Activated naive CD4-positive, alpha-beta T cell treated with anti-CD3 and anti-CD28 coated beads, Interleukin-2, amount 50 U/mL, for 72 hours (primary cell): ENCODE measurements at regions not wholly inside any gene's neighbourhood (a gene's known extent, or its start where the extent isn't known, plus 50 kb on each side); places are given as distances from the start of the nearest gene placed in this dataset.
A peak's percentile ranks its signal among the peaks of the same experiment; 100 is the strongest.

Experiments used
- ATAC-seq, 2 donors: fragments of 150-1000 bp; cut with Tn5 transposase; 2 replicates each; pipeline ENCODE4 v1.10.0; 2021; ENCODE audit warnings: mild to moderate bottlenecking in 2 of 2, moderate library complexity in 2 of 2
- DNase-seq, 2 donors: peaks; one replicate each; pipeline ENCODE4 v3.0.0; 2021 to 2022; ENCODE audit warnings: low spot score in 2 of 2
- H3K27ac Mint-ChIP-seq, 2 donors: one replicate each; pipeline ENCODE4 v1.8.0; 2022; ENCODE audit warnings: mild to moderate bottlenecking in 2 of 2, mixed read lengths in 2 of 2
- H3K36me3 Mint-ChIP-seq, 2 donors: one replicate each; pipeline ENCODE4 v1.8.0; 2022; ENCODE audit warnings: mixed read lengths in 2 of 2
- H3K9me3 Mint-ChIP-seq, 2 donors: one replicate each; pipeline ENCODE4 v1.8.0; 2022; ENCODE audit warnings: mixed read lengths in 2 of 2

DNA sequence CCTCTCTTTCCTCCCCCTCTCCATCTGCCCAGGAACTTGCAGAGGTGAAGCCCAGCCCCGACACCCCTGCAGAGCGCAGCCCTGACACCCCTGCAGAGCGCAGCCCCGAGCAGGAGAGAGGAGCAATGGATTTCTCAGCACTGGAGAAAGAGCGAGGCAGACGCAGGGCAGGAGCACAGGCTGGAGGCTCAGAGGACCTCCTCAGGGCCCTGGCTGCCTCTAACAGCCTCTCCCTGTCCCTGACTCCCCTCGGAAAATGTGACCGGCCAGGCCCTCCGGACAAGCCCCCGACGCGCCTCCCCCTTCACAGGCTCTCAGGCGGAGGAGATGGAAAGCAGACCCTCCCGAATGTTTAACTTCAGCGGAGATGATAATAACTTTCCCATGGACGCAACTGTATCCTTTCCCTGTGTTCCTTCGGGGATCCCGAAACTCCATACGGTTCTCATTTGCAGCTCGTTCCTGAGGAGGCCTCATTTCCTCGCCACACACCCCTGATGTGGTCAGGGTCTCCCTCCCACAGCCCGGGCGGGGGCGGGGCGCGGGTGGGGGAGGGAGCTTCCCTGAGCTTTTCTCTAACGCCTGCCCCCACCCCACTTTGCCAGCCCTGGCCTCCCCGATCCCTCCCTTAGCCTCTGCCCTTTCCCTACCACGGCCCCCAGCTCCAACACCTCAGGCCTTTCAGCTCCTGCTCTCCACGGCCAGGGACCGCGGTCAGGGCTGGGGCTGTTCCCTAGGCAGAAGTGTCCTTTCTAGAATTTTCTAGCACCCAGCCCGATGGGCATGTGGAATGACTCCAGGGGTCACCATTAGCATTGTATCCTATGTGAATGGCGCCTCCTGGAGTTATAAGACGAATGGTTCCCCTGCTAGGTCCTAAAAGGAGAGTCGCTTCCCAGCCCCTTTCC, 201.1 kb upstream of the BCOR start:
- ATAC-seq = no peak
- no peak for DNase-seq
- Mint-ChIP-seq H3K36me3 (no peaks in the 10 kb centered on the region), H3K27ac (no peak overlapping the region), H3K9me3 (peaks cover 0 to 4% of the 10 kb centered on the region in 2 donors)

DNA sequence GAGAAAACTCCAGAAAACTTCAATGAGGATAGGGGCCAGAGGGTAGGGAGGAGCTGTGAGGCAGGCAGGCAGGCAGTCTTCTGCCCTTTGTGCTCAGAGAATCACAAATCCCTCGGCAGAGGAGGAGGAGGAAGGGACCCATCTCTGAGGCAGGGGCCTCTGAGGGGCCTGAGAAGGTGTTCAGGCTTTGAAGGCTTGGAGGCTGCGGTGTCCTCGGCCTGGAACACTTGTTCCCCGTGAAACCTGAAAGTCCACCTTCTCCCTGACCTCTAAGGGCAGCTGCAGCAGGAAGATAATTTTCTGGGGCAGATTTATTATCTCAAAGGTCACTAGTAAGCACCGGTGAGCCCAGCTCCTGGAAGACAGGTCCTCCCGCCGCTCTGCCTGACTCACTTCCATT, 200.3 kb upstream of the BCOR start:
- Mint-ChIP-seq H3K27ac (no peak overlapping the region), H3K9me3 (peaks cover 0 to under 1% of the 10 kb centered on the region in 2 donors), H3K36me3 (no peaks in the 10 kb centered on the region)
- DNase-seq (no peak), ATAC-seq (no peak)

GRCh38 chrX:40291553-40291952, 193.8 kb upstream of the BCOR start:
- ATAC-seq = no peak
- H3K9me3 Mint-ChIP-seq = peaks cover 3 to 4% of the 10 kb centered on the region in 2 donors
- H3K27ac Mint-ChIP-seq = no peak overlapping the region
- H3K36me3 Mint-ChIP-seq = peaks cover 6 to 7% of the 10 kb centered on the region in 2 donors
- no peak for DNase-seq

DNA sequence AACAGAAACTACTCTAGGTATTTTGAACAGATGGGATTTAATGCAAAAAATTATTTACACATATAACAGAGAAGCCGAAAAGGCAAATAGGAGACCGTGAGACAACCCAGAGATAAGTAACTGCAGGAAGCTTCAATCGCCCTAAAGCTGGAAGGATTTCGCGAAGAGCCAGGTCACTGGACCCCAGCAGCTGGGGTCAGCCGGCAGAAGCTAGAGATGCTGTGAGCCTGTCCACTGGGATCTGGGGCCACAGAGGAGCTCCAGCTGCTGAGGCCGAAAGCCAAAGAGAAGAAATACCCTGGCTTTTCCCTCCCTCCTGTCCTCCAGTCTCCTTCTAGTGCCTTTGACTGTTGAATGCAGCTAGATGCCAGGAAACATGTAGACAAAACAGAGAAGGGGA, 192.8 kb upstream of the BCOR start:
- no peak for ATAC-seq
- Mint-ChIP-seq H3K36me3 (peaks cover 6 to 7% of the 10 kb centered on the region in 2 donors), H3K27ac (no peak overlapping the region), H3K9me3 (peaks cover 3 to 8% of the 10 kb centered on the region in 2 donors)
- DNase-seq = no peak

DNA sequence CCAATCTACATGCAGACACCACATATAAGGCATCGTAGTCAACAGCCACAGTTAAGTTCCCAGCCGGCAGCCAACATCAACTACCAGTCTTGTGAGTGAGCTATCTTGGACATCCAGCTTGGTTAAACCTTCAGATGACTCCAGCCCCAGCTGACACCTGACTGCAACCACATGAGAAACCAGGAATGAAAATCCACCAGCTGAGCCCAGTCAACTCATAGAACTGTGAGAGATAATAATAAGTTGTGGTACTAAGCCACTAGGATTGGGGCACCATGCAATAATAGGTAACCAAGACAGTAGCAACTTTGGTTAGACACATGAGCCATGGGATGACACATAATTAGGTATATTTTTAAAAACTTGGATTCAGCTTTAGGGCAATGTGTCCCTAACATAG, 188.1 kb upstream of the BCOR start:
- Mint-ChIP-seq H3K36me3 (peaks cover 12% of the 10 kb centered on the region in 2 donors), H3K9me3 (peaks cover 7 to 14% of the 10 kb centered on the region in 2 donors), H3K27ac (no peak overlapping the region)
- no peak for DNase-seq
- ATAC-seq = peak in 1 of 2 donors; percentile 16

GRCh38 chrX:40284852-40285251, 187.1 kb upstream of the BCOR start:
- H3K36me3 Mint-ChIP-seq = peaks cover 6 to 12% of the 10 kb centered on the region in 2 donors
- peaks cover 3 to 9% of the 10 kb centered on the region in 2 donors for H3K9me3 Mint-ChIP-seq
- no peak for DNase-seq
- no peak for ATAC-seq
- H3K27ac Mint-ChIP-seq = no peak overlapping the region

DNA sequence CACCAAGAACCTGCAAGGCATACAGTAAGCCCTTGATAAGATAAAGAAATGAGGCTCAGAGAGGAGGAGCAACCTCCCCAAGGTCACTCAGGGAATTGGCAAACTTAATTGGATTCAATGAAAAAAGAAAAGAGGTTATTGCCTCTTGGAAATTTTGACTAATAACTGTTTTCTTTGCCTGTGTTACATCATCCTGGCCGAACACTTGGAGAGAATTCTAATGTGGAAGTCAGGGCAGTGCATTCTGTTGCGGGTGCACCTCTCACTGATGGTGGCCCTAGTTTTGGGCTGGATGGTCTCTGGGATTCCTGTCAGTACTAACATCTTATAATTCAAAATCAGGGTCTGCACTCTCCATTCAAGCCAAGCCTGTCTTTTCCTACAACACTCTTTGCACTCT, 186.2 kb upstream of the BCOR start:
- Mint-ChIP-seq H3K36me3 (peaks cover 5 to 12% of the 10 kb centered on the region in 2 donors), H3K27ac (no peak overlapping the region), H3K9me3 (peaks cover 3 to 9% of the 10 kb centered on the region in 2 donors)
- ATAC-seq (no peak), DNase-seq (no peak)

DNA sequence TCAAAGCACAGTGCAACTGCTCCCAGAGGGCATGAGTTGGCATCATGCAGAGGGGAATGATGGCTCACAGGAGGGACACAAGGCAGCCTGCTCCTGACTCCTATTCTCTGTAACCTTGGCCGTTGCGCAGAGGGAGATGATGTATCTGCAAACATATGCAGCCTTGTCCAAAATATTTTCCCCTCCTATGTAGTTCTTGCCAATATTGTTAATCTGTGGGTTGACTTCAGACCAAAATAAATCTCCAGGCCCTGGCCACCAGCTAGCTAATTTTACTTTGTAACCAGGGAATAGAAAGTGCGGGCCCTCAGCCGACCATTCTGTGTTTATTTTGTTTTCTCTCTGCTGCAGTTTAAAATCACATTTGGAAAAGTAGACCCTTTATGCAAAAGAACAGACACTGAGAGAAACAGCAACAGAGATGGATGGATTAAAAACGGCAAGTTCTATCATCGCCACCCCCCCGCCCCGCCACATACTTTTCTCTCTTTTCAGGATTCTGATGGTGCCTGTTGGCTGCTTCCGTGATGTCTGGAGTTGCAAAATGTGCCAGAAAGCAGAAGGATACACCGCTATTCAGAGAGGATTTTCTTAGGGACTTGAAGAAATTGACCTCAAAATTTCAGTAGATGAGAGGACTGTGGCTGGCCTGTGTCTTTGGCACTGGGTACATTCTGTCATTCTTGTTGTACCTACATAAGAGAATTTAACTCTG, 185.3 kb upstream of the BCOR start:
- peaks cover 3 to 9% of the 10 kb centered on the region in 2 donors for H3K9me3 Mint-ChIP-seq
- no peak overlapping the region for H3K27ac Mint-ChIP-seq
- H3K36me3 Mint-ChIP-seq = peaks cover 5 to 12% of the 10 kb centered on the region in 2 donors
- DNase-seq = no peak
- ATAC-seq = no peak

- Mint-ChIP-seq H3K9me3 (peaks cover 3 to 9% of the 10 kb centered on the region in 2 donors), H3K27ac (no peak overlapping the region), H3K36me3 (peaks cover 5 to 6% of the 10 kb centered on the region in 2 donors)
- no peak for DNase-seq
- ATAC-seq = no peak
Observed at GRCh38 chrX:40282348-40282747, 184.6 kb upstream of the BCOR start.

GRCh38 chrX:40281336-40282005, 183.7 kb upstream of the BCOR start:
- peaks cover 3 to 9% of the 10 kb centered on the region in 2 donors for H3K9me3 Mint-ChIP-seq
- peak overlapping the region in 1 of 2 donors; percentile 47 for H3K27ac Mint-ChIP-seq
- DNase-seq (no peak), ATAC-seq (peak; percentile 67 to 85)
- peaks cover 5 to 6% of the 10 kb centered on the region in 2 donors for H3K36me3 Mint-ChIP-seq

DNA sequence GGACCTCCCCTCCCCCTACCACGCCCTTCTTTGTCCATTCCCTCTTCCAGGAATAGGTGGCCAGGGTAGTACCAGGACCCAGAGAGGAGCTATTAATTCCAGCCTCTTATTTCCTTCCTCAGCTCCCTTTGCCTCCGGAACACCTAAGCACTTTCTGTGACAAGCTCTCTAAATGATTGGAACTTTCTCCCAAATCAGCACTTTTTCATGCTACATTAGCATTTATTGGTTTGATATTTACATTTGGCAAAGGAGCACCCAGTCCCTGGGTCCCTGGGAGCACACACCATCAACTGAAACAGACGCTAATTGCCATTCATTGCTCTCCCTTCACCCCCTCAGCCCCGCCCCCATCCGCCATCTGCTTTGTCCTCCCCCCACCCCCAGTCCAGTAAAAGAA, 182.0 kb upstream of the BCOR start:
- no peak for DNase-seq
- Mint-ChIP-seq H3K9me3 (no peaks in the 10 kb centered on the region), H3K27ac (no peak overlapping the region), H3K36me3 (peaks cover 0 to under 1% of the 10 kb centered on the region in 2 donors)
- ATAC-seq = no peak

- ATAC-seq = no peak
- Mint-ChIP-seq H3K27ac (peak overlapping the region in 1 of 2 donors; percentile 32), H3K9me3 (no peaks in the 10 kb centered on the region), H3K36me3 (no peaks in the 10 kb centered on the region)
- no peak for DNase-seq
Observed at GRCh38 chrX:40279091-40279430, 181.3 kb upstream of the BCOR start.

DNA sequence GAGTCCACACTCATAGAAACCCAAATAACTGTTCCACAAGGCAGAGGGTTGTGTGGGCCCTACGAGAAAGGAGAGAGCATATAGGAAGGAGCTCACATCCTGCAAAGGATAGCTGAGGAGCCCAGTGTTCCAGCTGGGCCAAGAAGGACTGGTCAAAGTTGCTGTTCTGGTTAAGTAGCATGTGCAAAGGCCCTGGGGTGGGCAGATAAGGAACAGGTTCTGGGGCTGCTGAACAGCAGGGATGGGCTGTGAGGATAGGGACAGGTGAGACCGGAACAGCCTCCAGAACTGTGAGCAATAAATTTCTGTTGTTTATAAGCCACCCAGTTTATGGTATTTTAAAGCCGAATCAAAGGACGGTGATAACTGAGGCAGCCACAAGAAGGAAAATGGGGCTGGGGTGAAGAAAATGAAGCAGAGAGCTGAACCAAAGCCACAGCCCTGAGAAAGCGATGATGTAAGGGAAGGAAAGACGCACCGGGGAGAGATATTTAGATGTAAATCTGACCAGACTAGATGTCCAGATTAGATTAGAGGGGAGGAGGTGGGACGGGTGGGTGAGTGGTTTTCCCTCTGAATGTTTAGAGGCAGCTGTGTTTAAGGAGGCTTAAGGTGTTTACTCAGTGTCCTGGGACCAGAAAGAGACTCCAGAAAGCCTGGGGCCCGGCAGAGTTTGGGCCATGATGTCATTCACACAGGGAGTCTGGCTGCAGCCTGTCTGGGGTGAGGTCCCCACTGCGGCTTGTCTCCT, 180.8 kb upstream of the BCOR start:
- Mint-ChIP-seq H3K27ac (peak overlapping the region in 1 of 2 donors; percentile 32), H3K36me3 (no peaks in the 10 kb centered on the region), H3K9me3 (no peaks in the 10 kb centered on the region)
- peak; percentile 42 to 78 for ATAC-seq
- no peak for DNase-seq

GRCh38 chrX:40277672-40278071, 179.9 kb upstream of the BCOR start:
- no peak for DNase-seq
- Mint-ChIP-seq H3K9me3 (no peaks in the 10 kb centered on the region), H3K36me3 (no peaks in the 10 kb centered on the region), H3K27ac (no peak overlapping the region)
- ATAC-seq = no peak

DNA sequence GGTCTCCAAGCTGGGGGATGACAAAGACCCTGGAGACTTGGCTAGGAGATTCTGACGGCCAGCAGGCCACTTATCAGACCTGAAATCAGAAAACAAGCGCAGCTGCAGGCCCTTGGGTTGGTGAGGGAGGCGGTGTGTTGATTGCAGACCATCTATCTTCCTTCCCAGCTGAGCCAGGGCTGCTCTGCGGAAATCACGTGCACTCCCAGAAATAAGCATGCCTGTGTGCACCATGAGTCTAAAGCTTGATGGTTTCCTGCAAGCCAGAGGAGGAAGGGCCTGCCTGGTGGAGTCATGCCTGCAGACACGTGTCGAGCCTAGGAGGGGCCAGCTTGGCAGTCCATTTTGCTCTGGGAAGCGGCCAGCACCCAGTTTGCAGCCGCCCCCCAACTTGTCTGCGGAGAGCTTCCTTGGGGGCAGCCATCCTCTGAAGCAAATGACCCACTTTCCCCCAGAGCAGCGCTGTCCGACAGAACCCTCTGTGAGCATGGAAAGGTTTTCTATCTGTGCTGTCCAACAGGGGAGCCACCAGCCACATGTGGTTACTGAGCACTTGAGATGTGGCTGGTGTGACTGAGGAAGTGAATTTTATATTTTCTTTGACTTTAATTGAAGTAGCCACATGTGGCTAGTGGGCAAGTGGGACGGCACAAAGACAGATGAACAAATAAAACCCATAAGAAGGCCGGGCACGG, 175.7 kb upstream of the BCOR start:
- ATAC-seq = no peak
- DNase-seq = no peak
- H3K27ac Mint-ChIP-seq = no peak overlapping the region
- H3K9me3 Mint-ChIP-seq = no peaks in the 10 kb centered on the region
- H3K36me3 Mint-ChIP-seq = no peaks in the 10 kb centered on the region

GRCh38 chrX:40272776-40273175, 175.0 kb upstream of the BCOR start:
- Mint-ChIP-seq H3K36me3 (no peaks in the 10 kb centered on the region), H3K27ac (no peak overlapping the region), H3K9me3 (no peaks in the 10 kb centered on the region)
- DNase-seq (no peak), ATAC-seq (no peak)
